SH-SY5Y (cell line): ENCODE measurements at regions not wholly inside any gene's neighbourhood (a gene's known extent, or its start where the extent isn't known, plus 50 kb on each side); places are given as distances from the start of the nearest gene placed in this dataset.

Experiments
- GATA2 ChIP-seq: IDR thresholded peaks from 2 replicates; pipeline ENCODE4 v1.6.1; 2011; ENCODE audit warnings: mild to moderate bottlenecking, low read depth, low read length
- GATA3 ChIP-seq: IDR thresholded peaks from 2 replicates; pipeline ENCODE4 v1.6.1; 2011; ENCODE audit warnings: low read depth, mild to moderate bottlenecking, low read length, moderate library complexity

- TF ChIP-seq GATA3 (no peak), GATA2 (no peak)
Observed at GRCh38 chr2:181172676-181173075, 192.3 kb downstream of the UBE2E3 start.
